DMS114 treated with DMSO at 0.1 percent for 48 hours (cell line): ENCODE measurements at regions not wholly inside any gene's neighbourhood (a gene's known extent, or its start where the extent isn't known, plus 50 kb on each side); places are given as distances from the start of the nearest gene placed in this dataset.
"Not testable (repeated sequence)": the region's sequence is repeated elsewhere in the genome, so short reads cannot be mapped to it uniquely, and the experiment has no call there.

ENCODE experiments used
- DNase-seq: peaks from one replicate; lab custom pipeline; 2025; ENCODE audit not compliant: unreplicated experiment; lab: John Stamatoyannopoulos, UW

- DNase-seq, result no peak
Measured at GRCh38 chr3:67064105-67064504, 66.0 kb downstream of the KBTBD8 start.

- DNase-seq, result no peak
Measured at GRCh38 chr3:67067251-67067650, 69.1 kb downstream of the KBTBD8 start.

- DNase-seq, result not testable (repeated sequence)
Measured at GRCh38 chr3:67072640-67073039, 74.5 kb downstream of the KBTBD8 start.

- no peak for DNase-seq
Measured at GRCh38 chr3:67073812-67074211, 75.7 kb downstream of the KBTBD8 start.

- no peak for DNase-seq
Measured at GRCh38 chr3:67075295-67075694, 77.2 kb downstream of the KBTBD8 start.

GRCh38 chr3:67076607-67077006, 78.5 kb downstream of the KBTBD8 start:
- no peak for DNase-seq

GRCh38 chr3:67077656-67078055, 79.5 kb downstream of the KBTBD8 start:
- DNase-seq, result no peak

- no peak for DNase-seq
Measured at GRCh38 chr3:67082533-67083024, 84.5 kb downstream of the KBTBD8 start.

- DNase-seq, result no peak
Measured at GRCh38 chr3:67083277-67083676, 85.2 kb downstream of the KBTBD8 start.

- no peak for DNase-seq
Measured at GRCh38 chr3:67087788-67088187, 89.7 kb downstream of the KBTBD8 start.

- no peak for DNase-seq
Measured at GRCh38 chr3:67090474-67090873, 92.4 kb downstream of the KBTBD8 start.

GRCh38 chr3:67093305-67093704, 95.2 kb downstream of the KBTBD8 start:
- DNase-seq, result no peak

- DNase-seq, result no peak
Measured at GRCh38 chr3:67094167-67094566, 96.1 kb downstream of the KBTBD8 start.

GRCh38 chr3:67094774-67095173, 96.7 kb downstream of the KBTBD8 start:
- DNase-seq, result no peak

GRCh38 chr3:67104388-67104787, 106.3 kb downstream of the KBTBD8 start:
- no peak for DNase-seq

GRCh38 chr3:67106874-67107273, 108.8 kb downstream of the KBTBD8 start:
- DNase-seq, result no peak

- no peak for DNase-seq
Measured at GRCh38 chr3:67109651-67110204, 111.6 kb downstream of the KBTBD8 start.

GRCh38 chr3:67113802-67114407, 115.8 kb downstream of the KBTBD8 start:
- DNase-seq, result peak; percentile 16

GRCh38 chr3:67118122-67118521, 120.0 kb downstream of the KBTBD8 start:
- no peak for DNase-seq

- no peak for DNase-seq
Measured at GRCh38 chr3:67118635-67119034, 120.5 kb downstream of the KBTBD8 start.

GRCh38 chr3:67123914-67124313, 125.8 kb downstream of the KBTBD8 start:
- DNase-seq, result no peak

GRCh38 chr3:67127254-67127653, 129.1 kb downstream of the KBTBD8 start:
- DNase-seq, result no peak

GRCh38 chr3:67142432-67142831, 144.3 kb downstream of the KBTBD8 start:
- no peak for DNase-seq
